IPS DF 19.7 (cell line): ENCODE measurements at regions not wholly inside any gene's neighbourhood (a gene's known extent, or its start where the extent isn't known, plus 50 kb on each side); places are given as distances from the start of the nearest gene placed in this dataset.

Experiments used
- DNase-seq: peaks from one replicate; pipeline ENCODE4 v3.0.0-alpha.2; 2013; ENCODE audit warnings: low read depth, low spot score

DNA sequence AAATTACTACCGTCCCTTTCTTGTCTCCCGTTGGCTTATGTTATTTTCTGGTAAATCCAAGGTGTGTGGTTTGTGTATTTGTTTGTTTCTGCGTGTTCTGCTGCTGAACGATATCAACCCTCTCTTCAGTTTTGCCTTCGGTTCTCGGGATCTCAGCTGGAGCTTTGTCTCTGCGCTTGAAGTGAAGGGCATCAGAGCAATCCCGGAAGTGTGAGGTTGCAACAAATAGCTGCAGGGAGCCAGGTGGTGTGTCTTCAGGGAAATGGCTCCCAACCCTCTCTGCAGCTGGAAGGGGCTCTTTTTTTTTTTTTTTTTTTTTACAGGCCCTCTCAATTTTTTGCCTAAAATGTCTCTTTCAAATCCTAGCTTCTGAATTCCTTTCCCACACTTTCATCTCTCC, 116.4 kb upstream of the RGMA start:
- DNase-seq: no peak

DNA sequence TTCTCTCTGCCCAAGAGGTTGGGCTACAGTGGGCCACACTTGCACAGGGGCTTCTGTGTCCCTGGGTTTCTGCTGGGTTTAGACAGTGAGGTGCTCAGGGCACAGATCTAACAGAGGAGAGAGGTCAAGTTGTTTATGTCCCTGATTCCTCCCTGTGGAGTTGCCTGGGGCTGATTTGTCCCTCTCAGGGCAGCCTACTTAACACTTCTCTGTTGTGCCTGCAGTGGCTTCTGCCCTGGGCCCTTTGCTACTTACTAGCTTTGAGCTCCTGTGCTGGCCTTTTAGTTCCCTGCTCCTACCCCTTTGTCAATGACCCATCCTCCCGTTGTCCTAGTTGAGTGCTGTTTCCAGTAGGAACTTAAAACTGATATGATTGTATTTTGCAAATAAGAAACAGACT, 114.0 kb upstream of the RGMA start:
- DNase-seq: no peak

DNA sequence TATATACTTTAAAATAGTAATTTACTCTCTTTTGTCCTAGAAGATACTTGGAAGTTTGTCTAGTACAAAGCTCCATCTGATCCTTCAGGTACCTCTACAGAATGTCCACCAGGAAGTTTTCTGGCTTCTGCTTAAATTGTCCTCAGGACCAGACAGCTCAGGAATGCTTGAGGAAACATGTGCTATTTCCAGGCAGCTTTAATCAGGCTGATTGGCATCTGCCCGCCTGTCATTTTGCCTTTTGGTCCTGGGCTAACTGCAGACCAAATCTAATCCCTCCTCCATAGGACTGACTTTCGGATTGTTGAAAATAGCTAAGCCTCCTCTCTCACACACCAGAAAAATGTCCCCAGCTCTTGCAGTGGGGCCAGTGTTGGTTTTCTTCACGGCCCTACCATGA, 113.4 kb upstream of the RGMA start:
- DNase-seq: no peak

DNA sequence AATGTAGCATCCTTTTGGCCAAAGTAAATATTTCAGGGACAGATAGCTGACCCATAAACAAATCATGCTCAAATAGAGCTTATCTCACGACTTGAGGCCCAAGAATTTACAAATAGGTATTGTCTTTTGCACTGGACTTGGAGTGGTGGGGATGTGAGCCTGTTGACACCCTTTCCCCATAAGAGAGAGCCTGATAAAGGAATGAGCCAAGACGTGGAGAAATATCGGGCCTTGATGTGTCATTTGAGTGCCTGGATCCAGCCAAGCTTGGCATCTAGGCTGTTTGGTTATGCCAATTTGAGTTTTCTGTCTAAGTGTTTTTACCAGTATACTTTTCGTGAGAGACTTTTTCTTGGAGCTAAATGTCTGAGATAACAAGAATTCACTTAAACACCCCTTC, 112.9 kb upstream of the RGMA start:
- DNase-seq: no peak

DNA sequence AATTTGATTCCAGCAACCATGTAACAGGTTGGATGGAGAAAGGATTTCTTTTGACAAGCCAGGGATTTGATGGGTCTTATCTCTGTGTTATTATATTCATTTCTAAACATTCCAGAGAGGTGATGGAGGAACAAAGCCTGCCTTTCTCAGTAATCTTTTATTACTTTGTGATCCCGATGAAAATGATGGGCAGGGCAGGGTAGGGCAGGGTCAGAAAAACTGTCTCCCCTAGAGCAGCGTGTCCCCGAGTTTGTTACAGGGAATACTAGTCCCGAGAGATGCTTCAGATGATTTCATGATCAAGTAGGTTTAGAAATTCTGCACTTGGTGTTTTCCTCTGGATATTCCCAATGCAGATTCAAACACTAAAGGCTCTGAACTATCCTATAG, 111.8 kb upstream of the RGMA start:
- DNase-seq: no peak

DNA sequence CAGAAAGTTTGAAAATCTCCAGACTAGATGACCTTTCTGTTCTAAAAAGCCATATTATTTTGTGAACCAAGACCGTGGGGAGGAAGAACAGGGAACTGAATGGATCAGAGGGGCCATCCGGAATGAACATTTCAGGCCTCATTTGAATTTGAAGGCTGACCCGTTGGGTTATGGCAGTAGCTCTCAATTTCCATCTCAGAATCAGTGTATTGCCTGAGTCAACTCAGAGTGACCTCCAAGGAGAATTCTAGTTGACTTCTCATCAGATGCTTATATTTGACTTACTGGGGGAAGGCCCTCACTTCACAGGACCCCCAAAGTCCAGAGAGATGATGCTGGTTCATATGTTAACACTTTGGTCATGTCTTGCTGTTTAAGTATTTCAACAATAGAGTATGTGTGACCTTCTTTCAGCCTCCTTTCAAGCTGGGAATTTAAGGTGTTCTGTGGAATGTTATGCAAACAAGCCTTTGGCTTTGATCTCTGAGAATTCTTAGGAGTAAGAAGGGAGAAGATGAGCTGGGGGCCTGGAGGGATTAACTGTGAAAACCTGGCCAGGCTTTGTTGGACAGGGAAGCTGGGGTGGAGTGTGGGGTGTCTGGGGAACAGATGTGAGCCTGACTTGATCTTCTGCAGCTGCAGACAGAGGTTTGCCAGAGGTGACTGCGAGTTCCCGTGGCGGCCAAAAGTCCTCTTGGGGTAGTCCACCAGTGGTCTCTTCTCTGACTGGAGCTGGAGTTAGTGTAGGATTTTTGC, 111.2 kb upstream of the RGMA start:
- no peak for DNase-seq

DNA sequence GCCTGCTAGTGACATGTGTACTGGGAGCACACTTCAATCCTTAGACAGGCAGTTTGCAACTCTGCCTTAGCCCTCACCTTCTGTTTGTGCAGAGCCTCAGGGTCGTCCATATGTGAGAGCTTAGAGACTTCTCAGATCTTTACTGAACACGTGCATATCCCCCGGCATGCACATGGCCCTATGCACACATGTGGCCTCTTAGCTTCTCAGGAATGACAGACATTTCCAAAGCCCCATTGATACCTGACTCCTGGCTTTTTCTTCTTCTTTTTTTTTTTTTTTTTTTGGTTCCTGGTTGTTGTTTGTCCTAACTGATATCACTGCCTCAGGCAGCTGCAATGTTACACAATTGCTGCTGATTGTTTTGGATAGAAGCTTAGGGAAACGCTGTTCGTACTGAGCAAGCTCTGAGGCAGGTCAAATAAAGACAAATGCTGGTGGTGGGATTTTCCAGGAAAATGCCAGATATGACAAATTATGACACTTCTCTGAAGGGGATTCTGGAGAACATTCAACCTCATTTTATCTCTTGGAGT, 107.2 kb upstream of the RGMA start:
- DNase-seq: no peak

DNA sequence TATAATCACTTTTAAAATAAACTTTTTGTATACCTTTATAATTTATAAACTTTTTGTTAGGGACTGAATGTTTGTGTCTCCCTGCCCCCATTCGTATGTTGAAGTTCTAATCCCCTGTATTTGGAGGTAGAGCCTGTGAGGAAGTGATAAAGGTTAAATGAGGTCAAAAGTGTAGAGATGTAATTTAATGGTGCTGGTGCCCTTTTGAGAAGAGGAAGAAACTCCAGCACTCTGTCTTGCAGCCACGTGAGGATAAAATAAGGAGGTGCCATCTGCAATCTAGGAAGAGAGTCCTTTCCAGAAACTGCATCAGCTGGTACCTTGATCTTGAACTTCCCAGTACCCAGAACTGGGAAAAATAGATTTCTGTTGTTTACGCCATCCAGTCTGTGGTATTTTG, 106.1 kb upstream of the RGMA start:
- DNase-seq: no peak

DNA sequence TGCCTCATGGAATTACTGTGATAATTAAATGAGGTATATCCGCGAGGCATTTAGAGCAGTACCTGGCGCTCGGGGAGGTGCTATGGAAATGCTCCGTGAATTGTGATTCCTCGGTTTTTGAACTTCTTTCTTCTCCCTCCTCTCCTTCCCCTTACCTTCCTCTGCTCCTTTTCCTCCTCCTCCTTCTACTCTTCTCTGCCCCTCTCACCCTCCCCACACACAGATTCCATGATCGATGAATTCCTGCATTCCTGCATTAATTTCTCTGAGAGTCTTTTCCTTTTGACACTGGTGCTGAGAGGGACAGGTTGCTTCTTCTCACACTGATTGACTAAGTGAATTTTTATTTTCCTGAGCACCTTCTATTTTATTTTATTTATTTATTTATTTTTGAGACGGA, 101.2 kb upstream of the RGMA start:
- no peak for DNase-seq

DNA sequence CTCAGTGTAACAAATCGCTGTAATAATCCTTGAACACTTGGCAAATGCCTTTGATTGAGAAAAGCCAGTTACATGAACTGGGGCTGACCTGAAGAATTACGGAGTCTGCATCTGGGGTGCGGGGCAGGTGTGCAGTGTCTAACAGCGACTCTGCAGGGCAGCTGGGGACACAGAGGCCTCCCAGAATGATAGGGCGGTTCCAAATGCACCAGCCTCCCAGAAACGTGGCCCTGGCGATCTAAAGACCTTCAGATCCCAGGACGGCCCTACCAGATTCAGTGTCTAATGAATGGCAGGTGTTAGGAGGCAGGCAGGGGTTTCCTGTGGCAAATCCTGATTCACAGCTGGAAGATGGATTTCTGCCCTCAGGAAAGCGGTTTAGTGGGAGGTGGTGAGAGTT, 100.5 kb upstream of the RGMA start:
- DNase-seq: no peak

DNA sequence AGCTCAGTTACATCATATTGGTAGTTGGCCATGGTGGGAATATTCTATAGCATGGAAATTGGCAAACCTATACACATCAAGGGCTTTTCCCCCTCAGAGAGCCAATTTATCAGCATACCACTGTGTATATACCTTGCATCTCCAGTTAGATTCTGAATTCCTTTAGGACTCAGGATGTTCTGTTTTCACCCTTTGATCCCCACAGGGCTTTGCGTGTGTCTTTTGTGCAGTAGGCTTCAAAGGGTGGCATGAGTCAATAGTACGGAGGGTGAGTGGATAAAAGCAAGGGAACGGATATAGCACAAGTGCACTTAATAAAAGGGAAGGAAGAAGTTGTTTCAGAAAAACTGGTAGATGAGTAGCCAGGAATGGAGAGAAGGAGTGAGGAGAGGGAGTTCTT, 99.2 kb upstream of the RGMA start:
- no peak for DNase-seq

DNA sequence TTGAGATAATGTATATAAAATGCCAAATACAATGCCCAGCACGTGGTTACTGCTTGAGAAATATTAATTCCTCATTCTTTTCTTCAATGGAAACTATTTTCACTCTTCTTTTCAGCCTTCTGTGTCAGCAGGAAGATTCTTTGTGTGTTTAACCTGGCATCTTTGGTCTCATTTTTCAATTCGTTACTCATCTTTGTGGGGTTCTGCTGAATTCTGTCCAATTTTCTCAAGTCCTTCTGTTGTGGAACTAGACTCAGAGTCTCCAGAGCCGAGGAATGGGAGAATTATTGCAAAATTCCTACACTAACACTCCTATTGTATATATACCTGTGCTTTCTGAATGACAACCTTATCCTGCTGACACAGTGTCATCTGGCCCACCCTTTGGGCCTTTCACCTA, 96.8 kb upstream of the RGMA start:
- DNase-seq: no peak

DNA sequence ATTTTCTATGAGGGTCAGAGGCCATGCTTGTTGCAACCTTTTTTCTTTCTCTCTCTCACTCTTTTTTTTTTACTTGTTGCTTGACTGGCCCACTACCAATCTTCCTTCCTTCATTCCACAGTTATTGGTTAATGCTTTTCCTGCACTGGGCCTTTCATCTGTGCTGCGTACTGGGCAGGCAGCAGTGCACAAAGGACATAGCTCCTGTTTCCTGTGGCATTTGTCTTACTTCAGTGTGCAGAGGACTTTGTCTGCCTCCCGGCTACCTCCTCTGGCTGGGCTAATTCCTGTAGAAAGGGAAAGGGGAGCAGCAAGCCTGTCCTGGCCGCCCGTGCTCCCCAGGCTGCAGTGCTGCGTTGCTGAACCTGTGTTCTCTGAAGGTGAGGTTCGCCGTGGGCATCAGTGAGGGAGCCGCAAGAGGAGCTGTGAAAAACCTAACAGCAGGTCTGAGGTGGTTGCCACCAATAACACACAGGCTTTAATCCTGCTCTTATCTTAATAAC, 93.7 kb upstream of the RGMA start:
- DNase-seq: no peak

DNA sequence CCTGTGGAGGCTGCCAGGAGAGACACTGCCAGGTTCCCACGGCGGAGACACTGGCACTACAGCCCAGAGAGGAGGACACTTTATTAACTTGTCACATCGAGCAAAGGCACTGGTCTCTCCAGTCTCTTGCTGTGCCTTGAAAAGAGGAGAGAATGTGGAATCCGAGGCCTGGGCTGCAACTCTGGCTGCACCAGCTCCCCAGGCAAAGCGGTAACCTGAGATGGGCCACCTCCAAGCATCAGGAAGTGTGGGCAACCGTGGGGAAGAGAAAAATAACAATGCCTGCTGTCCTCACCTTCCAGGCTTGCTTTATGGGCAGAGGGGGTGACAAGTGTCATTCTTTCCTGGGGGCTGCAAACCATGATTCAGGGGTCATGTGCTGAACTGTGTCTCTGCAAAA, 91.6 kb upstream of the RGMA start:
- no peak for DNase-seq

DNA sequence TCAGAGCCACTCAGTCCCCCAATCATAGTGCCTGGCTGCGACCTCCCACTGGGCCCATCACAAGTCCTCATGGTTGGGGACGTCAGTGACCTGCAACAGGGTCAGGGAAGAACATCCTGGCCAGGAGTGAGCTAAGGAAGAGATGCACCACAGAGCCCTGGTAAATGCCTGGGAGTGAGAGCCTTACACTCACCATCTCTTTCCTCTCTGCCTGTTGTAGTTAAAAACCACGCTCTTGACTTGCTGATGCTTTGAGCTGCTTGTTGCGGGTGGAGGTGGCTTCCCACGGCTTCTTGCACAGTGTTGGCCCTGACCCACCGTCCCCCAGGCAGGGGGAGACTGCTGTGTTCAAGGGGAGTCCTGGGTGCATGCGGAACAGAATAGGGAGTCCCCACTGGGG, 91.1 kb upstream of the RGMA start:
- DNase-seq: no peak

DNA sequence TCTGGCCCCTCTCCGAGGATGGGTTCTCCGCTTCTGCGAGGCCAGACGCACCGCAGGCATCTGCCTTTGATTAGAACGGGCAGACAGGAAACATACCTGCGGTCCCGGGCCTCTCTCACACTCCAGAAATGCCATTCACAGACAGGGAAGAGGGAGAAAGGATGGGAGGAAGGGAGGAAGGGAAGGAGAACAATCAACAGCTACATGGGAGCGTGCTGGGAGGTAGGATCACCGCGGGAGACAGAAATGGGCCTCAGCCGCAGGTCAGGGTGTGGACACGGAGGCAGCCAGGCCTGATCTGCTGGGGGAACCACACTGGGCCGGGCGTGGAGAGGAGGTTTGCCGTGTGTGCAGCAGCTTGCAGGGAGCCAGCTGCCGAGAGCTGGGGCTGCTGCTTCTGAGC, 90.7 kb upstream of the RGMA start:
- DNase-seq: no peak

DNA sequence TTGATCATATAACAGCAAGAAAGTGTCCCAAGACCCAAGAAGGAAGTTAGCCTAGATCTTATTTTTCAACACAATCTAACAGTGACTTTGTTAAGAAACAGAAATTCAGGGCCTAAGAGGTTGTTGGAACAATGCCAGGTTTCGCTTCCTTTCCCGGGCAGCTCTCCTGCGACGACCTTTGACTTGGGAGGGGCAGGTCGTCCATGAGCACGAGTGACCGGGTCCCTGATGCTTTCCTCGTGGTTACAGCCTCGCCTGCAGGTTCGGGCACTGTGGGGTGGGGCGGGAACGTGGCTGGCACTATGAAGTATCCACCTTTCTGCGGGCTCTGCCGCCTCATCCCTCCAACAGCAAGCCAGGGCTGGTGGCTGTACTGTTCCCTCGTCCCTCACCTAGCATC, 90.1 kb upstream of the RGMA start:
- DNase-seq: no peak

DNA sequence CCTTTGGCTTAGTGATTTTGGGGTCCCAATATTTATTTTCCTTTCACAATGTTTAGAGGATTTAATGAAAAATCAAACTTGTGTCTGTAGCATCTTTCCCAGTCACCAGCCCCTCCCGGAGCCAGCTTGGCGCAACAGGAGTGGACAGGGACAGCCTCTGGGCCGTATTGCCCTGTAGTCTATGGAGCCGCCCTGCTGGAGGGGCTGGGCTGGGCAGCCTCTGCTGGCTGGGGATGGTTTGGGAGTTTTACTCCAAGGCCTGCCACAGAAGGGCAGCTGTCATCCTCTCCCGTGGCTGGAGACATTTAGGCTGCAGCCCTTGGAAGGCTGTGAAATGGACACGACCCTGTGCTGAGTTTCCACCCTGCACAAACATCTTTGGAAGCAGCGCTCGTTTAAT, 89.4 kb upstream of the RGMA start:
- no peak for DNase-seq

DNA sequence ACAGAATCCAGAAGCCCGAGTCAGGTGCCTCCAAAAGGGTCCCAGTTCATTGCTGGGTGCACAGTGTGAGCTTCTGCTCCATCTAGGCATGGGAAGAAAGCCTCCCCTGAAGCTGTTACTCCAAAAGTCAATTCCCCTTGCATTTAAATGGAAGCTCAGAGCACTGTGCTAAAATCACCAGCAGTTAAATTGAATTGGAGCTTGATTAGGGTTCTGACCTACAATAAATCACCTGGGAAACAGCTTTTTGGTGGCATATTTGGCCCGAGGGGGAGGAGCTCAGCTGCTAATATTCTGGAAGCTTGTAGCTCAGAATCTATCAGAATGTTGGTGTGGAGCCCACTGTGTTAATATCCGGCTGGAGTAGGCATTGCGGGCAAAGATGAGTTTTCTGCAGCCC, 87.1 kb upstream of the RGMA start:
- DNase-seq: no peak

DNA sequence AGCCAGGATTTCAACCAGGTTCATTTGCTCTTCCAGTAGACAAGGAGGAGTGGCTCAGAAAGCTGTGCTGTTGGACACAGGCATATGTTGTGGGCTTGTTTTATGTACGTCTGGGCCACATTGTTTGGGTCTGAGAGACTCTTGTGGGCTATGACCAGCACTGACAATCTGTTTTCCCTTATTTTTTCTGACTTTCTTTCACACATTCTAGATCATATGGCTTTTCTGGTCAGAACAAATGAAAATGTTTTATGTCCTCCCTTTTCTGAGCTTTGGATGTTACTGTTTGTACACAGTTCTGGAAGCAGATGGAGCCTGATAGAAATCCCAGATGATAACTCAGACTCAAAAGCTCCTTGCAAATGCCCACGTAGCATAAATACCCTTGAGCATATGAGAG, 85.8 kb upstream of the RGMA start:
- DNase-seq: no peak

DNA sequence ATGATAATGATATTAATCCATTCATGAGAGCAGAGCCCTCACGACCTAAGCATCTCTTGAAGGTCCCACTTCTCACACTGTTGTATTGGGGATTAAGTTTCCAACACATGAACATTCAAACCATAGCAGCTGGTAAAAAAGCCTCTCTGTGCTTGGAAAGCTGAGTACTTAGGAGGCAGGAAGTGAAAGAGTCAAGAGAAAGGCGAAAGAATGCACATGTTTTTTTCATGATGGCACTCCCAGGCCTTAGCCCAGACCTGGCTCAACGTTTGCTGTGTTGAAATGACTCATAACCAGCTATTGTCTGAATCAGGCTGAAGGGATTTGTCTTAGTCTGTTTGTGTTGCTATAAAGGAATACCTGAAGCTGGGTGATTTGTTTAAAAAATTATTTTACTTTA, 84.4 kb upstream of the RGMA start:
- DNase-seq: no peak

DNA sequence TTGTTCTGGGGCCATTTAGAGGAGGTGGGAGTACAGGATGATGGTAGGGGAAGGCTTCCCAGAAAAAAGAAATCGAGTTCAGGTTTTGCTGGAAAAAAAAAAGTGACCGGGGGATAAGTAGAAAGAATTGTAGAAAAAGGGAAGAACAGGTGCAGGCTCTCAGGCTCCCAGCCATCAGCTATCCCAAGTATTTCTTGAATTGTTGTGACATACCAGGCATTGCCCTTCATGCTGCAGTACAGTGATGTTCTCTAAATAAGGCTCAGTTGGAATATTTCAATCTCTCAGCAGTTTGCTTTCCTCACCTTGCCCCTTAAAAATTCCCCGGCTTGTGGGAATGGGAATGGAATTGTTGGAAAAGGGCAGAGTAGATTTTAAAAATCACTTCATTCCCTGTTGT, 82.5 kb upstream of the RGMA start:
- no peak for DNase-seq

DNA sequence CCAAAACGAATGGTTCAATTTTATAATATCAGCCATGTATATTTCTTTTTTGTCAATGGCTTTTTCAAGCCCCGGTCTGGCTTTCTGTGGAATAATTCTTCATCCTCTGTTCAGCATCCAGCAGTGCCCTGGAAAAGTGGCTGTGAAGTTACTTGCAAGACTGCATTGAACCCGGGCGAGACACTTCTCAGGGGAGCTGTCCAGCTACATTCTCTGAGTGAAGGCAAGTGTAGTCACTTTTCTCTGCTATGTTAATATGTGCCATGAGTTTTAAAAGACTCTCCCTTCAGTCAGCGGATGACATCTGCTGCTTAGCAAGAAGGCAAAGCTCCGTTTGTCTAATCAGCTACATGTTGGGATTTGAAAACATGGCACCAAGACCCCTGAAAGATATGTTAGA, 81.3 kb upstream of the RGMA start:
- no peak for DNase-seq

DNA sequence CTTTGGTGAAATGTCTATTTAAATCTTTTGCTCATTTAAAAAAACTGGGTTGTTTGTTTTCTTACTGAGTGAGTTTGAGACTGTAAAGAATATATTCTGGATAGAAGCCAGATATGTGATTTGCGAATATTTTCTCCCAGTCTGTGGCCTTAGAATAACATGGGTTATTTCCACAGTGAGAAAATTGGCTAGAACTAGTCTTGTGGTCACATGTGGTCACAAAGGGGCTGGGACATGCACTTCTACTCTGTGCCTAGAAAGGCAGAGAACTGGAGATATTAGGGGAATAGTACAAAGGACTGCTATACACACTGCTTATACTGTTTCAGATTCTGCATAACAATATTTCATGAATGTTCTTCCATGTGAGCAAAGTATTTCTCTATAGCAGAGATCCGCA, 79.9 kb upstream of the RGMA start:
- no peak for DNase-seq
